Transverse colon (tissue), 4 donors: ENCODE measurements at regions not wholly inside any gene's neighbourhood (a gene's known extent, or its start where the extent isn't known, plus 50 kb on each side); places are given as distances from the start of the nearest gene placed in this dataset.
A peak's percentile ranks its signal among the peaks of the same experiment; 100 is the strongest.

Source experiments
- DNase-seq: peaks from one replicate; pipeline ENCODE4 v3.0.0-alpha.2; 2019
- H3K27ac ChIP-seq, 4 donors: fragments of 200-600 bp; sonication (generic); 2 replicates each; pipeline ENCODE4 v1.5.1; 2016 to 2018; ENCODE audit warnings: inconsistent platforms in 4 of 4
- H3K27me3 ChIP-seq: fragments of 200-600 bp; sonication (generic); 2 replicates; pipeline ENCODE4 v1.5.1; 2017; ENCODE audit warnings: inconsistent platforms
- H3K36me3 ChIP-seq, 4 donors: fragments of 200-600 bp; sonication (generic); 2 replicates each; pipeline ENCODE4 v1.5.1; 2017 to 2019; ENCODE audit warnings: inconsistent platforms in 4 of 4
- H3K4me1 ChIP-seq, 4 donors: fragments of 200-600 bp; sonication (generic); 2 replicates each; pipeline ENCODE4 v1.5.1; 2017 to 2020; ENCODE audit warnings: inconsistent platforms in 4 of 4
- H3K4me3 ChIP-seq, 4 donors: fragments of 200-600 bp; sonication (generic); 1 replicate in 1 of 4; 2 replicates in 3 of 4; pipeline versions ENCODE4 v1.5.1 to v1.6.1; 2017 to 2019; ENCODE audit warnings: inconsistent platforms in 4 of 4
- H3K9me3 ChIP-seq, 2 donors: fragments of 200-600 bp; sonication (generic); 2 replicates each; pipeline ENCODE4 v1.5.1; 2017 to 2019; ENCODE audit warnings: inconsistent platforms in 2 of 2
- CTCF ChIP-seq, 5 experiments: fragments of 200-600 bp in 3 of 5; fragments of 450-650 bp in 2 of 5; sonication (generic) in 3 of 5; IDR thresholded peaks; 1 replicate in 2 of 5; 2 replicates in 3 of 5; pipeline ENCODE4 v1.5.1; 2016 to 2017; ENCODE audit warnings: antibody characterized with exemption in 5 of 5, inconsistent platforms in 3 of 5, mild to moderate bottlenecking in 2 of 5, moderate library complexity in 1 of 5
- EP300 ChIP-seq: sonication (generic); formaldehyde crosslinking; IDR thresholded peaks from one replicate; pipeline ENCODE4 v1.6.1; 2017; ENCODE audit warnings: antibody characterized with exemption, low read depth
- POLR2A ChIP-seq: fragments of 450-650 bp; IDR thresholded peaks from one replicate; pipeline ENCODE4 v1.6.1; 2016; ENCODE audit warnings: antibody characterized with exemption, mild to moderate bottlenecking, moderate library complexity
- POLR2AphosphoS5 ChIP-seq, 3 donors: sonication (generic); formaldehyde crosslinking; IDR thresholded peaks; one replicate each; pipeline ENCODE4 v1.6.1; 2016; ENCODE audit warnings: antibody characterized with exemption in 3 of 3
- WGBS, 2 donors: methylation state at CpG; one replicate each; pipeline ENCODE4 v1.1.5; 2018; ENCODE audit warnings: low coverage in 1 of 2; 5-methylcytosine and 5-hydroxymethylcytosine counted together
- in situ Hi-C, 4 donors: fragments of 200-750 bp; cut with MboI; loops; one replicate each; pipeline versions ENCODE4 v1.15.0 to v1.15.1; 2017; ENCODE audit warnings: low sequenced_read_pairs in 3 of 4, low pct_ligation_motif_present in 1 of 4, low pct_unique_long_range_greater_than_20kb in 1 of 4
- intact Hi-C: fragments of 100-400 bp; cut with DNase I; formaldehyde crosslinking; loops from one replicate; pipeline ENCODE4 v1.15.1; 2023; ENCODE audit warnings: low total_unique reads

- in situ Hi-C loops, result no loop called here
- intact Hi-C loops, result no loop called here
- peaks cover 12 to 23% (median 20%) of the 10 kb centered on the region in 4 donors for H3K4me1 ChIP-seq
These were observed 82.7 kb downstream of the SIK1 start for GRCh38 chr21:43343992-43344886.

GRCh38 chr21:43343095-43343991 is 83.6 kb downstream of the SIK1 start:
- DNase-seq, result peak; percentile 87
- no peak overlapping the region for H3K4me3 ChIP-seq

More at GRCh38 chr21:43343992-43344886, 82.7 kb downstream of the SIK1 start:
- H3K36me3 ChIP-seq, result no peaks in the 10 kb centered on the region
- no peaks in the 10 kb centered on the region for H3K9me3 ChIP-seq
- no peaks in the 10 kb centered on the region for H3K27me3 ChIP-seq
- no peak for DNase-seq
- TF ChIP-seq POLR2AphosphoS5 (IDR thresholded peaks at IDR 0.05) (no peak), POLR2A (no peak), CTCF (IDR thresholded peaks at IDR 0.05) (no peak), EP300 (no peak)
- H3K27ac ChIP-seq, result peak overlapping the region; percentile 37 to 74 (median 60)
- 37% methylated on average over 29 of the region's 37 CpGs; no CpG with 5 or more reads in 1 of the 2 donors for whole genome bisulfite sequencing, 2 donors
- no peak overlapping the region for H3K4me3 ChIP-seq

GRCh38 chr21:43342301-43342881 is 84.5 kb downstream of the SIK1 start:
- peak overlapping the region in 2 of 4 donors; percentile 21 to 62 for H3K27ac ChIP-seq

More at GRCh38 chr21:43343095-43343991, 83.6 kb downstream of the SIK1 start:
- Histone ChIP-seq H3K4me1 (peaks cover 12 to 23% (median 20%) of the 10 kb centered on the region in 4 donors), H3K36me3 (no peaks in the 10 kb centered on the region), H3K9me3 (no peaks in the 10 kb centered on the region), H3K27ac (peak overlapping the region; percentile 41 to 74 (median 60)), H3K27me3 (no peaks in the 10 kb centered on the region)
- peak; percentile 17 to 61 (median 32) for TF ChIP-seq POLR2AphosphoS5 (IDR thresholded peaks at IDR 0.05)
- TF ChIP-seq EP300, result peak; percentile 73
- peak in 1 of 5 experiments; percentile 9 for TF ChIP-seq CTCF (IDR thresholded peaks at IDR 0.05)
- TF ChIP-seq POLR2A, result peak; percentile 60
- in situ Hi-C loops (no loop called here), intact Hi-C loops (no loop called here)
- 66% methylated on average over 24 of the region's 26 CpGs; no CpG with 5 or more reads in 1 of the 2 donors for WGBS, 2 donors

More at GRCh38 chr21:43342301-43342881, 84.5 kb downstream of the SIK1 start:
- no peak for DNase-seq
- H3K4me3 ChIP-seq, result no peak overlapping the region
- TF ChIP-seq POLR2A (no peak), POLR2AphosphoS5 (IDR thresholded peaks at IDR 0.05) (no peak), CTCF (IDR thresholded peaks at IDR 0.05) (no peak), EP300 (no peak)
- peaks cover 12 to 23% (median 20%) of the 10 kb centered on the region in 4 donors for H3K4me1 ChIP-seq
- WGBS, 2 donors, result 92 to 98% methylated on average over 7 to 17 of the region's 17 CpGs
- in situ Hi-C loops, result no loop called here
- no peaks in the 10 kb centered on the region for H3K36me3 ChIP-seq
- intact Hi-C loops, result no loop called here
- no peaks in the 10 kb centered on the region for H3K27me3 ChIP-seq
- H3K9me3 ChIP-seq, result no peaks in the 10 kb centered on the region
